HT-29 (cell line): ENCODE measurements at regions not wholly inside any gene's neighbourhood (a gene's known extent, or its start where the extent isn't known, plus 50 kb on each side); places are given as distances from the start of the nearest gene placed in this dataset.
"Not testable (repeated sequence)": the region's sequence is repeated elsewhere in the genome, so short reads cannot be mapped to it uniquely, and the experiment has no call there.

Experiments
- DNase-seq: peaks from one replicate; pipeline ENCODE4 v3.0.0-alpha.2; 2015; ENCODE audit warnings: low spot score

GRCh38 chr6:137623293-137623692 is 129.1 kb upstream of the OLIG3 start:
- DNase-seq = no peak

- no peak for DNase-seq
Measured at GRCh38 chr6:137625100-137625661, 131.0 kb upstream of the OLIG3 start.

- DNase-seq = no peak
Measured at GRCh38 chr6:137625808-137626207, 131.6 kb upstream of the OLIG3 start.

- DNase-seq = no peak
Measured at GRCh38 chr6:137630666-137631065, 136.5 kb upstream of the OLIG3 start.

GRCh38 chr6:137631323-137631722 is 137.1 kb upstream of the OLIG3 start:
- no peak for DNase-seq

GRCh38 chr6:137634177-137634576 is 140.0 kb upstream of the OLIG3 start:
- not testable (repeated sequence) for DNase-seq

- DNase-seq = peak; percentile 52
Measured at GRCh38 chr6:137637121-137637520, 142.9 kb upstream of the OLIG3 start.

GRCh38 chr6:137638926-137639706 is 144.9 kb upstream of the OLIG3 start:
- no peak for DNase-seq

GRCh38 chr6:137640086-137640485 is 145.9 kb upstream of the OLIG3 start:
- no peak for DNase-seq

- DNase-seq = peak; percentile 84
Measured at GRCh38 chr6:137641474-137642077, 147.4 kb upstream of the OLIG3 start.

- not testable (repeated sequence) for DNase-seq
Measured at GRCh38 chr6:137643210-137643609, 149.0 kb upstream of the OLIG3 start.

GRCh38 chr6:137643644-137644043 is 149.4 kb upstream of the OLIG3 start:
- not testable (repeated sequence) for DNase-seq

GRCh38 chr6:137645850-137646249 is 151.7 kb upstream of the OLIG3 start:
- no peak for DNase-seq

- no peak for DNase-seq
Measured at GRCh38 chr6:137646484-137646883, 152.3 kb upstream of the OLIG3 start.

- DNase-seq = no peak
Measured at GRCh38 chr6:137647762-137648447, 153.7 kb upstream of the OLIG3 start.

- DNase-seq = no peak
Measured at GRCh38 chr6:137650720-137651119, 156.5 kb upstream of the OLIG3 start.

GRCh38 chr6:137651178-137651577 is 157.0 kb upstream of the OLIG3 start:
- DNase-seq = no peak

- no peak for DNase-seq
Measured at GRCh38 chr6:137651591-137652335, 157.6 kb upstream of the OLIG3 start.

GRCh38 chr6:137652961-137653705 is 158.9 kb upstream of the OLIG3 start:
- DNase-seq = no peak

- DNase-seq = no peak
Measured at GRCh38 chr6:137653706-137654059, 159.5 kb upstream of the OLIG3 start.

- no peak for DNase-seq
Measured at GRCh38 chr6:137654365-137654981, 160.3 kb upstream of the OLIG3 start.
